B cell (primary cell): ENCODE measurements at regions not wholly inside any gene's neighbourhood (a gene's known extent, or its start where the extent isn't known, plus 50 kb on each side); places are given as distances from the start of the nearest gene placed in this dataset.

ENCODE experiments used
- ATAC-seq: fragments of 200-7000 bp; cut with Tn5 transposase; one replicate; pipeline ENCODE4 v1.10.0; 2021; ENCODE audit warnings: low read depth, mild to moderate bottlenecking, moderate number of reproducible peaks, moderate library complexity
- CTCF ChIA-PET: fragments of 350-600 bp; sonication (Branson Sonifier 250); formaldehyde crosslinking; loops from one replicate; lab custom pipeline; 2021; ENCODE audit warnings: antibody characterized with exemption, inconsistent platforms; lab: Charles Lee
- POLR2A ChIA-PET: fragments of 350-600 bp; sonication (Branson Sonifier 250); formaldehyde crosslinking; loops from one replicate; lab custom pipeline; 2021; ENCODE audit warnings: antibody characterized with exemption; lab: Charles Lee
- DNase-seq: peaks from one replicate; pipeline ENCODE4 v3.0.0; 2013
- H2AFZ ChIP-seq: 2 replicates; pipeline ENCODE4 v1.6.1; 2012; ENCODE audit warnings: mild to moderate bottlenecking, low read depth, low read length; ENCODE audit not compliant: insufficient read depth, poor library complexity, severe bottlenecking
- H3K27ac ChIP-seq, 2 donors: 1 replicate in 1 of 2; 2 replicates in 1 of 2; pipeline ENCODE4 v1.5.1; 2012 to 2013; ENCODE audit warnings: low read length in 2 of 2, mild to moderate bottlenecking in 2 of 2, moderate library complexity in 1 of 2
- H3K27me3 ChIP-seq, 4 experiments: fragments of 200-600 bp in 1 of 4; sonication (generic) in 1 of 4; replicated peaks in 1 of 4; 1 replicate in 2 of 4; 2 replicates in 2 of 4; pipeline versions ENCODE4 v1.6.1 to v1.7.0; 2013 to 2016; ENCODE audit warnings: low read length in 3 of 4, mild to moderate bottlenecking in 2 of 4, mixed read lengths in 1 of 4, moderate library complexity in 1 of 4; ENCODE audit not compliant: insufficient read depth in 4 of 4, control insufficient read depth in 3 of 4; ENCODE audit errors: control extremely low read depth in 1 of 4
- H3K36me3 ChIP-seq, 2 experiments: replicated peaks in 1 of 2; 1 replicate in 1 of 2; 2 replicates in 1 of 2; pipeline versions ENCODE4 v1.6.1 to v1.7.1; 2013; ENCODE audit warnings: low read length in 1 of 2; ENCODE audit not compliant: insufficient read depth in 2 of 2, control insufficient read depth in 1 of 2; ENCODE audit errors: control extremely low read depth in 1 of 2, extremely low read depth in 1 of 2
- H3K4me1 ChIP-seq, 2 donors: fragments of 200-600 bp in 1 of 2; sonication (generic) in 1 of 2; 1 replicate in 1 of 2; 2 replicates in 1 of 2; pipeline versions ENCODE4 v1.5.1 to v1.6.1; 2013 to 2017; ENCODE audit warnings: low read length in 2 of 2; ENCODE audit not compliant: control insufficient read depth in 2 of 2, insufficient read depth in 2 of 2
- H3K4me2 ChIP-seq: replicated peaks from 2 replicates; pipeline ENCODE3; 2012; ENCODE audit warnings: mild to moderate bottlenecking, low read depth, low read length; ENCODE audit not compliant: poor library complexity, severe bottlenecking
- H3K4me3 ChIP-seq, 5 experiments: fragments of 200-600 bp in 1 of 5; sonication (generic) in 1 of 5; 1 replicate in 3 of 5; 2 replicates in 2 of 5; pipeline versions ENCODE4 v1.5.1 to v1.7.0; 2011 to 2016; ENCODE audit warnings: low read length in 4 of 5, mild to moderate bottlenecking in 4 of 5, low read depth in 2 of 5, control low read depth in 1 of 5, moderate library complexity in 1 of 5; ENCODE audit not compliant: insufficient read depth in 1 of 5; ENCODE audit errors: control extremely low read depth in 1 of 5, extremely low read depth in 1 of 5
- H3K79me2 ChIP-seq: fragments of 200-600 bp; sonication (generic); one replicate; pipeline ENCODE4 v1.6.0; 2016; ENCODE audit warnings: low read length; ENCODE audit not compliant: control insufficient read depth, insufficient read depth
- H3K9ac ChIP-seq: fragments of 200-600 bp; sonication (generic); 2 replicates; pipeline ENCODE4 v1.6.1; 2017; ENCODE audit warnings: mild to moderate bottlenecking, low read length, moderate library complexity
- H3K9me3 ChIP-seq, 3 donors: one replicate each; pipeline versions ENCODE4 v1.6.1 to v1.7.1; 2013; ENCODE audit warnings: low read length in 2 of 3; ENCODE audit not compliant: control insufficient read depth in 2 of 3, insufficient read depth in 1 of 3; ENCODE audit errors: control extremely low read depth in 1 of 3
- H4K20me1 ChIP-seq: 2 replicates; pipeline ENCODE4 v1.6.0; 2012; ENCODE audit warnings: mild to moderate bottlenecking, low read length; ENCODE audit not compliant: insufficient read depth, control insufficient read depth, poor library complexity, severe bottlenecking
- H3K27ac Mint-ChIP-seq: one replicate; pipeline ENCODE4 v1.8.0; 2021; ENCODE audit warnings: mixed read lengths
- H3K27me3 Mint-ChIP-seq: one replicate; pipeline ENCODE4 v1.8.0; 2021; ENCODE audit warnings: mixed read lengths
- H3K4me1 Mint-ChIP-seq: one replicate; pipeline ENCODE4 v1.8.0; 2021; ENCODE audit warnings: mixed read lengths
- H3K4me3 Mint-ChIP-seq: one replicate; pipeline ENCODE4 v1.8.0; 2021; ENCODE audit warnings: mixed read lengths
- H3K9me3 Mint-ChIP-seq: one replicate; pipeline ENCODE4 v1.8.0; 2022; ENCODE audit warnings: mixed read lengths; ENCODE audit not compliant: insufficient read depth
- EZH2 ChIP-seq: IDR thresholded peaks from 2 replicates; pipeline ENCODE4 v1.6.1; 2012; ENCODE audit warnings: borderline replicate concordance, low read depth, mild to moderate bottlenecking, moderate library complexity, low read length; ENCODE audit not compliant: insufficient read depth, poor library complexity, severe bottlenecking
- WGBS: methylation state at CpG from one replicate; pipeline ENCODE4 v1.1.5; 2013; ENCODE audit warnings: missing lambda C conversion rate; ENCODE audit not compliant: insufficient coverage; 5-methylcytosine and 5-hydroxymethylcytosine counted together
- intact Hi-C: fragments of 100-400 bp; cut with micrococcal nuclease; formaldehyde crosslinking; loops from one replicate; pipeline ENCODE4 v1.10.0; 2022
- TF ChIP-seq, protein P1 (sequence below): fragments of 200-600 bp; IDR thresholded peaks from one replicate; pipeline ENCODE4 v1.8.0; 2022; ENCODE audit warnings: antibody characterized with exemption, mild to moderate bottlenecking

- Histone ChIP-seq H3K27ac (no peak overlapping the region), H3K4me3 (no peak overlapping the region), H3K36me3 (no peaks in the 10 kb centered on the region), H3K79me2 (no peaks in the 10 kb centered on the region), H3K4me1 (no peaks in the 10 kb centered on the region), H4K20me1 (no peaks in the 10 kb centered on the region), H3K9me3 (peaks cover 0 to 21% (median 17%) of the 10 kb centered on the region in 3 donors), H2AFZ (no peak overlapping the region), H3K27me3 (no peaks in the 10 kb centered on the region), H3K9ac (no peak overlapping the region), H3K4me2 (no peak overlapping the region)
- no peak for DNase-seq
- ATAC-seq: no peak
- peaks cover 12% of the 10 kb centered on the region for H3K9me3 Mint-ChIP-seq
- H3K27ac Mint-ChIP-seq: no peak overlapping the region
- POLR2A ChIA-PET: no interaction called here
- intact Hi-C loops: no loop called here
- CTCF ChIA-PET: no interaction called here
- no CpG with 5 or more reads among the region's 2 CpGs for WGBS
- no peak overlapping the region for H3K4me3 Mint-ChIP-seq
- TF ChIP-seq, protein P1, sequence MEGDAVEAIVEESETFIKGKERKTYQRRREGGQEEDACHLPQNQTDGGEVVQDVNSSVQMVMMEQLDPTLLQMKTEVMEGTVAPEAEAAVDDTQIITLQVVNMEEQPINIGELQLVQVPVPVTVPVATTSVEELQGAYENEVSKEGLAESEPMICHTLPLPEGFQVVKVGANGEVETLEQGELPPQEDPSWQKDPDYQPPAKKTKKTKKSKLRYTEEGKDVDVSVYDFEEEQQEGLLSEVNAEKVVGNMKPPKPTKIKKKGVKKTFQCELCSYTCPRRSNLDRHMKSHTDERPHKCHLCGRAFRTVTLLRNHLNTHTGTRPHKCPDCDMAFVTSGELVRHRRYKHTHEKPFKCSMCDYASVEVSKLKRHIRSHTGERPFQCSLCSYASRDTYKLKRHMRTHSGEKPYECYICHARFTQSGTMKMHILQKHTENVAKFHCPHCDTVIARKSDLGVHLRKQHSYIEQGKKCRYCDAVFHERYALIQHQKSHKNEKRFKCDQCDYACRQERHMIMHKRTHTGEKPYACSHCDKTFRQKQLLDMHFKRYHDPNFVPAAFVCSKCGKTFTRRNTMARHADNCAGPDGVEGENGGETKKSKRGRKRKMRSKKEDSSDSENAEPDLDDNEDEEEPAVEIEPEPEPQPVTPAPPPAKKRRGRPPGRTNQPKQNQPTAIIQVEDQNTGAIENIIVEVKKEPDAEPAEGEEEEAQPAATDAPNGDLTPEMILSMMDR: no peak
- no peak for TF ChIP-seq EZH2
- no peaks in the 10 kb centered on the region for H3K27me3 Mint-ChIP-seq
- H3K4me1 Mint-ChIP-seq: no peaks in the 10 kb centered on the region
Measured at GRCh38 chr5:144634138-144634537, 463.5 kb downstream of the KCTD16 start.

DNA sequence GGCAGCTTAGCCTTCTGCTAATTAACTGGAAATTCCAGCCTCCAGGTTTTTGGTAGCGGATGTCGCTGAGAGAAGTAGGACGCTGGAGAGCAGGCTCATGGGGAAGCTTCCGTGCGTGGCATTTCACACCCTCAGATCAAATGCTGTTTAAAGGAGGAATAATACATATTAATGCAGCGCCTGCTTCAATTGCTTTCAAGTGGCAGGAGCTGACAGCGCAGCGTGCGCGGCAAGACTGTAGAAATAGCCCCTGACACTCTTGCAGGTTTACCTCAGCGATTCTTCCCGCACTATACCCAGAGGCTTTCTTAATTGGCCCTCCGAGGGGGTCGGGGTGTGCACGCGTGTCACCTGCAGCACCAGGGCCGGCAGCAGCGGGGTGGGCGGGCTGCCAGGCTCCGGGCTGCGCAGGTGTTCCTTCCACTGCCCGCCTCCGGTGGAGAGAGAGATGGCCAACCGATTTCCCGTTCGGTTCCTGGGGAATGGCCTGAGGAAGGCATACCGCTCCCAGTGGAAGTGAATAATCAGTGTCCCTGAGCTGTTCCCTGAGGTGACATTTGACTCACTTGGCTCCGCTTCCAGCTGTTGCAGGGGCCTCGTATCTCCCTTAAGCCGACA is 427.9 kb downstream of the KCTD16 start:
- H3K4me1 Mint-ChIP-seq: no peaks in the 10 kb centered on the region
- Histone ChIP-seq H3K36me3 (no peaks in the 10 kb centered on the region), H3K4me3 (no peak overlapping the region), H4K20me1 (no peaks in the 10 kb centered on the region), H3K4me2 (no peak overlapping the region), H3K27ac (no peak overlapping the region), H3K9ac (no peak overlapping the region), H3K27me3 (peaks cover 0 to 2% (median 0%) of the 10 kb centered on the region in 4 experiments), H3K4me1 (no peaks in the 10 kb centered on the region), H3K79me2 (no peaks in the 10 kb centered on the region), H3K9me3 (peaks cover 0 to 20% (median 0%) of the 10 kb centered on the region in 3 donors), H2AFZ (no peak overlapping the region)
- H3K4me3 Mint-ChIP-seq: no peak overlapping the region
- H3K27me3 Mint-ChIP-seq: peaks cover 14% of the 10 kb centered on the region
- intact Hi-C loops: no loop called here
- TF ChIP-seq EZH2: no peak
- TF ChIP-seq, protein P1: no peak
- no peak overlapping the region for H3K27ac Mint-ChIP-seq
- H3K9me3 Mint-ChIP-seq: no peaks in the 10 kb centered on the region
- 20% methylated on average over 26 of the region's 30 CpGs for WGBS
- ATAC-seq (no peak), DNase-seq (no peak)
- ChIA-PET CTCF (no interaction called here), POLR2A (no interaction called here)
